ENCODE measurements at regions not wholly inside any gene's neighbourhood (a gene's known extent, or its start where the extent isn't known, plus 50 kb on each side); places are given as distances from the start of the nearest gene placed in this dataset.

DNA sequence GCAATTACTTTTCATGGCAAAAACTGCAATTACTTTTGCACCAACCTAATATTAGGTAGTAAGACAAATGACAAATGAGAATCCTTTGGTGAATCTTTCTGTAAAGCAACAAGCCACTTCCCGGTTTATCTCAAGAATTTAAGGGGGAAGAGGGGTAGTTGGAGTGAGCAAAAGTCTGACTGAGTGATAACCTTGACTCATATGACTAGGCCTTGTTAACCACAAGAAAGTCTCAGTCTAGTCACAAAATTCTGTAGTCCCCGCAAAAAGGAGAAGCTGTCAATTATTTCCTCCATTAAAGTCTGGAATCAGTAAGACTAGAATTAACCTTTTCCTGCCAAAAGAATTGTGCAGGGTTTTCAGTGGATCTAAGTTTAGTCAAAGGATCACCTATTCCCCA, 72.2 kb upstream of the GNAO1 start:
- intact Hi-C loops (cut with DNase I; ENCODE audit: low total_unique reads) = no loop called here
- no peak for TF ChIP-seq CTCF (IDR thresholded peaks at IDR 0.05 in 8 of 11, conservative IDR thresholded peaks at IDR 0.05 in 3 of 11)
- no peak for TF ChIP-seq POLR2AphosphoS5 (IDR thresholded peaks at IDR 0.05)
- no peak for TF ChIP-seq POLR2A (IDR thresholded peaks at IDR 0.05)

DNA sequence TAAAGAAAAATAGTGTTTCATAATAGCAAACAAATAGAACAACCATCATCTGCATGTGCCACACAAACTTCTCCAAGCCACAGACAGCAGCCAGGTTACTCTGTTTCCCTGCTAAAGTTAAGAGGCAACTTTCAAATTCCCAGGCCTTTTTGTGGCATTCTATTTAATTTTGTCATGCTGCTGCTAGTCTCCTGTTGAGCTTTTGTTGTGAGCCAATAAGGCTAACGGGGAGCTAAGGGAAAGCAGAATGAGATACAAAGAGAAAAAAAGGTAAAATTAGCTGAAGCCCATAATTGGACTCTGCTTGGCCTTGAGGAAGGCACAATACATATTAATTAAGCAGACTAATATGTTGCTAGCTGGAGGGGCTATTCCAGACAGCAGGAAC, 74.7 kb upstream of the GNAO1 start:
- 61 to 82% (median 68%) methylated on average over 1 of the region's 1 CpG for WGBS, 5 donors
- TF ChIP-seq POLR2AphosphoS5 (IDR thresholded peaks at IDR 0.05) (no peak), CTCF (IDR thresholded peaks at IDR 0.05 in 8 of 11, conservative IDR thresholded peaks at IDR 0.05 in 3 of 11) (no peak), POLR2A (IDR thresholded peaks at IDR 0.05) (no peak)
- no peaks in the 10 kb centered on the region for H3K4me1 ChIP-seq
- intact Hi-C loops (cut with DNase I; ENCODE audit: low total_unique reads) = no loop called here
- no peak overlapping the region for H3K4me3 ChIP-seq
- no peak overlapping the region for H3K27ac ChIP-seq
- H3K9me3 ChIP-seq = no peaks in the 10 kb centered on the region
- DNase-seq = no peak
- no peaks in the 10 kb centered on the region for H3K36me3 ChIP-seq
- H3K27me3 ChIP-seq (replicated peaks in 1 of 7) = no peaks in the 10 kb centered on the region

More for the DNA sequence above, 72.2 kb upstream of the GNAO1 start:
- H3K36me3 ChIP-seq = no peaks in the 10 kb centered on the region
- H3K4me1 ChIP-seq = no peaks in the 10 kb centered on the region
- no peak overlapping the region for H3K4me3 ChIP-seq
- no peak overlapping the region for H3K27ac ChIP-seq
- no peaks in the 10 kb centered on the region for H3K9me3 ChIP-seq
- WGBS, 5 donors = 15 to 49% (median 21%) methylated on average over 2 of the region's 2 CpGs
- no peaks in the 10 kb centered on the region for H3K27me3 ChIP-seq (replicated peaks in 1 of 7)
- DNase-seq = no peak

- Histone ChIP-seq H3K9me3 (no peaks in the 10 kb centered on the region), H3K36me3 (no peaks in the 10 kb centered on the region), H3K4me3 (no peak overlapping the region), H3K4me1 (no peaks in the 10 kb centered on the region), H3K27me3 (replicated peaks in 1 of 7) (peaks cover 0 to 4% (median 0%) of the 10 kb centered on the region in 7 donors), H3K27ac (no peak overlapping the region)
- WGBS, 5 donors = 53 to 65% (median 59%) methylated on average over 6 of the region's 6 CpGs
- TF ChIP-seq CTCF (IDR thresholded peaks at IDR 0.05 in 8 of 11, conservative IDR thresholded peaks at IDR 0.05 in 3 of 11) (no peak), POLR2A (IDR thresholded peaks at IDR 0.05) (no peak), POLR2AphosphoS5 (IDR thresholded peaks at IDR 0.05) (no peak)
- intact Hi-C loops (cut with DNase I; ENCODE audit: low total_unique reads) = no loop called here
- no peak for DNase-seq
Observed at GRCh38 chr16:56115817-56116576, 75.3 kb upstream of the GNAO1 start.

GRCh38 chr16:56113223-56113622, 78.1 kb upstream of the GNAO1 start:
- Histone ChIP-seq H3K4me1 (no peaks in the 10 kb centered on the region), H3K27me3 (replicated peaks in 1 of 7) (peaks cover 0 to 4% (median 0%) of the 10 kb centered on the region in 7 donors), H3K9me3 (no peaks in the 10 kb centered on the region), H3K36me3 (no peaks in the 10 kb centered on the region), H3K4me3 (no peak overlapping the region), H3K27ac (no peak overlapping the region)
- DNase-seq = no peak
- intact Hi-C loops (cut with DNase I; ENCODE audit: low total_unique reads) = no loop called here
- 33 to 72% (median 43%) methylated on average over 2 of the region's 2 CpGs for WGBS, 5 donors
- TF ChIP-seq POLR2AphosphoS5 (IDR thresholded peaks at IDR 0.05) (no peak), POLR2A (IDR thresholded peaks at IDR 0.05) (no peak), CTCF (IDR thresholded peaks at IDR 0.05 in 8 of 11, conservative IDR thresholded peaks at IDR 0.05 in 3 of 11) (no peak)

All from spleen (tissue), 11 donors.